NB4 (cell line): ENCODE measurements at regions not wholly inside any gene's neighbourhood (a gene's known extent, or its start where the extent isn't known, plus 50 kb on each side); places are given as distances from the start of the nearest gene placed in this dataset.

ENCODE experiments used
- MYC ChIP-seq: IDR thresholded peaks from 2 replicates; pipeline ENCODE4 v1.6.1; 2011; ENCODE audit warnings: low read depth, low read length
- POLR2A ChIP-seq: IDR thresholded peaks from 2 replicates; pipeline ENCODE4 v1.6.1; 2011; ENCODE audit warnings: mild to moderate bottlenecking; ENCODE audit not compliant: insufficient read length; ENCODE audit errors: extremely low read depth
- TF ChIP-seq, protein P1 (sequence below): IDR thresholded peaks from one replicate; pipeline ENCODE4 v1.5.1; 2012; ENCODE audit warnings: low read depth, low read length
- TF ChIP-seq, protein P2 (sequence below): IDR thresholded peaks from 2 replicates; pipeline ENCODE4 v1.6.1; 2011; ENCODE audit warnings: low read depth, low read length

DNA sequence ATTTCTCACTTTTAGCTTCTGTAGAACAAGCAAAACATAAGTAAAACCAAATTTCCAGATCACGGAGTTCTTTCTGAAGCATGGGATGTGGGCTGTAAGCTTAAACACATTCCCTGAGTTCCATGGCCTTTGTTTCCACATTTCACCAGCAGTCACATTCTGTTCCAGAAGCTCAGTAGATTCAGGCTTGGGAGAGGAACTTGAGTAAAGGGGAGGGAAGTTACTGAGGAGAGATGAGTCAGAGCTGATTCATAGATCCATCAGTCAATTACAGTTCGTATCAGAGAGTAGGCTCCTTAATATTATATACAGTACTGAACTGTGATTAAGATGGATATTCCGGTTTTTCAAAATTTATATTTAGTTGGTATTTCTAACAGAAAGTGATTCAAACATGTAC lies 614.3 kb downstream of the NCAM2 start:
- TF ChIP-seq POLR2A (no peak), MYC (no peak)
- TF ChIP-seq, protein P1, sequence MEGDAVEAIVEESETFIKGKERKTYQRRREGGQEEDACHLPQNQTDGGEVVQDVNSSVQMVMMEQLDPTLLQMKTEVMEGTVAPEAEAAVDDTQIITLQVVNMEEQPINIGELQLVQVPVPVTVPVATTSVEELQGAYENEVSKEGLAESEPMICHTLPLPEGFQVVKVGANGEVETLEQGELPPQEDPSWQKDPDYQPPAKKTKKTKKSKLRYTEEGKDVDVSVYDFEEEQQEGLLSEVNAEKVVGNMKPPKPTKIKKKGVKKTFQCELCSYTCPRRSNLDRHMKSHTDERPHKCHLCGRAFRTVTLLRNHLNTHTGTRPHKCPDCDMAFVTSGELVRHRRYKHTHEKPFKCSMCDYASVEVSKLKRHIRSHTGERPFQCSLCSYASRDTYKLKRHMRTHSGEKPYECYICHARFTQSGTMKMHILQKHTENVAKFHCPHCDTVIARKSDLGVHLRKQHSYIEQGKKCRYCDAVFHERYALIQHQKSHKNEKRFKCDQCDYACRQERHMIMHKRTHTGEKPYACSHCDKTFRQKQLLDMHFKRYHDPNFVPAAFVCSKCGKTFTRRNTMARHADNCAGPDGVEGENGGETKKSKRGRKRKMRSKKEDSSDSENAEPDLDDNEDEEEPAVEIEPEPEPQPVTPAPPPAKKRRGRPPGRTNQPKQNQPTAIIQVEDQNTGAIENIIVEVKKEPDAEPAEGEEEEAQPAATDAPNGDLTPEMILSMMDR: no peak
- TF ChIP-seq, protein P2, sequence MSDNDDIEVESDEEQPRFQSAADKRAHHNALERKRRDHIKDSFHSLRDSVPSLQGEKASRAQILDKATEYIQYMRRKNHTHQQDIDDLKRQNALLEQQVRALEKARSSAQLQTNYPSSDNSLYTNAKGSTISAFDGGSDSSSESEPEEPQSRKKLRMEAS: no peak
